HG02759 (cell line): ENCODE measurements at regions not wholly inside any gene's neighbourhood (a gene's known extent, or its start where the extent isn't known, plus 50 kb on each side); places are given as distances from the start of the nearest gene placed in this dataset.

Experiments used
- ATAC-seq: cut with Tn5 transposase; IDR thresholded peaks from one replicate; pipeline ENCODE4 v1.9.1; 2021; ENCODE audit warnings: mild to moderate bottlenecking, moderate library complexity; ENCODE audit not compliant: unreplicated experiment

GRCh38 chr2:204046145-204046544 is 109.6 kb downstream of the ICOS start:
- peak; percentile 77 for ATAC-seq

- peak; percentile 69 for ATAC-seq
Measured at GRCh38 chr2:204049635-204050034, 113.1 kb downstream of the ICOS start.

DNA sequence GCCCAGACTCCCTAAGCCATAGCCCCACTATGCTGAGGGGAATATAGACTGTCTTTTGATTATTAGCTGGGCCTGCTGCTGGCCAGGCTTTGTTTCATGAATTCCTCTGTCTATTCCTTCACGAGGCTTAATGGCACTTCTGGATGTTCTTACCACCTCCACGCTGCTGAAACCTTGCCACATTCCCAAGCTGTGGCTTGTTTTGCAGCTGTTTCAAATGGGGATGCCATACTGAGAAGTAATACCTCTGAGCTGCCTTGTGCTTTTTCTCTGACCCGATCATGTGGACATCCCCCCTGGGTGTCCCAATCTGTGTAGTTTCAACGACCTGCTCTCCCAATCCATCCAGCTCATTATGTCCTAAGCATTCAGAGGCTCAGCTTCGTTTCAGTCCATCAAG is 114.1 kb downstream of the ICOS start:
- ATAC-seq, result no peak

DNA sequence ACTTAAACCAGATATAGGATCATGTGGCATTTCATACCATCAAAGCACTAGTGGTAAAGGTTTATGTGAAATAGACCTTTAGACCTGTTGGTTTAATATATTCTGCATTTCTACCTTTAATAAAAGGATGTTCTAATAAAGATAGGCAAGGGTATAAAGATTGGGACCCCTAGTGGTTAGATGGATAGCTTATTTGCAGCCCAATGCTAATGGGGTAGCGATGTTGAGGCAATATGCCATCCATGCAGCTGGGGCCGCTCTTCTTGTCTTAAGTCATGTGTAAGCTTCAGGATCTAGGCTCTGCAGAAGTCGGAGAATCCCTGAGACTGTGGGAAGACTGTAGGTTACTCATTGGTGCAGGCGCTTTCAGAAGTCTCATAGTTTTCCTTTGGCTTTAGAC is 114.9 kb downstream of the ICOS start:
- no peak for ATAC-seq

DNA sequence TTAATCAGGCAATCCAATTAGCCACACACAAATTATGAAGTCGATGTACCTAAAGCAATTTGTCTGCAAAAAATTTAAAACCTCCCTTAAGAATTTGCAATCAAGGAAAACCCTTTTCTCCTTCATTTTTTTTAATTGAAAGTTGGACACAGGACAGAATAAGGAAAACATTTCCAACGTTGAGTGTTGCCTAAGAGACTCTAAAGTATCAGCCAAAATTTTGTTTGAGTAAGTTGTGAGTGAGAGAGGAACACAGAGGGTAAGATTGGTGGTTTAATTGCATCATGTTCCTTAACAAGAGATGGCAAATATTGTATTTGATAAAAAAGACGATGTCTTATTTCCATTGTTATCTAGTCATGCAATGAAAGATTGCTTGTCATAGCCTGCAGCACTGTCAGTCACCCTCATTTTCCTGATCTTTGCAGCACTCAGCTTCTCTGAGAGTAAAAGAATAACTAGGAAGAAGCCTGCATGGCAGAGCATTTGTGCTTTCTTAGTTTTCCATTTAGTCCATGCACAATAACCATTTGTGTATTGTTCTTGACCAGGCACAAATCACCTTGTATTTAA is 115.5 kb downstream of the ICOS start:
- ATAC-seq, result no peak

DNA sequence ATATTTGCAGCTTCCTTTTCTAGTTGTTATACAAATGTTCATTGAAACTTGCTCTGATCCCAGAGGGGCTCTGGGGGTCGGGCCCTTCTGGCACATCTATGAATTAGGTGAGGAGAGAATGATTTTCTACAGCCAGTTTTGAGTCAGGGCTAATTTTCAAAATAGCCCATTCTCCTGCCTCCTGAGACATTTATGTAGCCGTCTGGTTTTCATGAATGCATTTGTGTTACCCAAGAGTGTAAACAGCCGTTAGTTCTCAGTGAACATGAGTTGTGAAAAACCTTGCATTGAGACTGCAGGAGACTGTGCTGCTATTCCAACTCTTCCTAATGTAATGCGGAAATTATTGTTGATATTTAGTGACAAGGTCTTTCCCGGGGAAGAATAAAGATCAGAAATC is 122.5 kb downstream of the ICOS start:
- no peak for ATAC-seq

- ATAC-seq, result no peak
Measured at GRCh38 chr2:204060841-204061240, 124.3 kb downstream of the ICOS start.

DNA sequence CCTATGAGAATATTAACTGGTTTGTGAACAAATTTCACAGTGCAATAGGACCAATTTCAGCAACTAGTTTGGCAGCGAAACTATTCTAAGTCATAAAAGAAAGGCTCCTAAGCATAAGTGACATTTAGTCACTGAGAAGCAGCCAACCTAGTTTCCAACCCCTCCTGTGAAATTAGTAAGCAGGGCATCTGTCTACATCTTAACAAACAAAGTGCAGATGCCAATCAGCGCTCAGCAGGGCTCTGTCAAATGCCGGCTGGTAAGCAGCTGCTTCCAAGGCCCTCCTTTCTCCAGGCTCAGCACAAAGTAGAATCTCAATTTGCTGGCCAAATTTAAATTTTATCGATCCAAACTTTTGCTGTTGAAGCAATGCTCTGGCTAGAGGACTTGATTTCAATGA is 124.7 kb downstream of the ICOS start:
- no peak for ATAC-seq

- no peak for ATAC-seq
Measured at GRCh38 chr2:204064119-204064518, 127.6 kb downstream of the ICOS start.

- no peak for ATAC-seq
Measured at GRCh38 chr2:204065566-204065965, 129.0 kb downstream of the ICOS start.

GRCh38 chr2:204066051-204066450 is 129.5 kb downstream of the ICOS start:
- no peak for ATAC-seq

DNA sequence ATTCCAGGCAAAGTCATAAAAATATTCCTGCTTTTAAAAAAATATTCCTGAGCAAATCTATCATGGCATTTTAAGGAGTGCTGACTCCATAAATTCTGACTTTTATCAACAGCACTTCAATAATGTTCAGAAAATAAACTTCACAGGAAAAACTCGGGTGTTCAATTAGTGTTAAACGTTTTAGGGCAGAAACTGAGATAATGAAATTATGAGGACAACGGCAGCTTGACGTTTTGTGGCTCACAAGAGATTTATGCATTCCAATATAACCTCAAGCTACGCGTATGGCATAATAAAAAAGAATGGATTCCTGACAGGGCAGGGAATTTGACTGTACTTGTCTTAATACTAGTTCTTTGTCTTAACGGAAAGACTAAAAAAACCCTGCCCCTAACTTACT is 133.2 kb downstream of the ICOS start:
- ATAC-seq, result no peak

GRCh38 chr2:204072443-204073324 is 136.1 kb downstream of the ICOS start:
- no peak for ATAC-seq

- no peak for ATAC-seq
Measured at GRCh38 chr2:204074456-204074855, 137.9 kb downstream of the ICOS start.

- no peak for ATAC-seq
Measured at GRCh38 chr2:204078003-204078698, 141.6 kb downstream of the ICOS start.

DNA sequence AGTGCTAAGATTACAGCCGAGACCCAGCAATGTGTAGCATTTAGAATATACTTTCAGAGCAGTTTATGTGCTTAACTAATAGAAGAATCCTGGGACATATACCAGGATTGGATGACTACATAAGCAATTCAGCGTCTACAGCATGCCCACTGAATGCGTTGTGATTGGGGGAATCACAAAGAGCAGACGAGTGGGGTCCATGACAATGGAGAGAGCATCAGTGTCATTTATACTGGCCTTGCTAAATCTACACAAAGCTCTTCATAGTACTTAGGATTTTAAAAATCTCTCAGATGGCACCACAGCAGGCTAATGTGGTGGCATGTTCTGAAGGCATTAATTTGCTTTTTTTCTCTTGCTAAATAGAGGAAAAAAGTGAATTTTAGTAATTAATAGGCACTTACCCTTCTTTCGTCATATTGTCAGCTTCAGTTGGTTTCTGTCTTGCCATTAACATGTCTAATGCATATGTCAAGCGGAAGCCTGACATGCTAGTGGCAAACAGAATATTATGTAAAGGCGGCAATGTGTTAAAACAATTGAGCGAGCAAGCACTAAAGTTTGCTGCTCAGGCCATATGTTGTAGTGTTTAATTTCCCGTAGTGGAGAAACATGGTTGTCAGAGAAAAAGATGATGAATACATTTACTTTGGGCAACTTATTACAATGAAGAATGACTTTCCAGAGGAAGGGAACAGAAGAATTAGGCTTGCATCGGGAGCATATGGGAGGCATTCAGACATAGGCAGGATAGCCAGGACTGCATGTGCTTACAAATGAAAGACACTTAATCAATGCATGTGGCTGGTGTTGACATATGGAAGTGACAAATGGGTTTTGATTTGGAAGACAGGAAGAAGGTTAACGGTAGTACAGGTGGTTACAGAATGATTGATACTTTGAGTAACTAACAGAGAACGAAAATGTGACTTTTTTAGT is 145.2 kb downstream of the ICOS start:
- no peak for ATAC-seq

DNA sequence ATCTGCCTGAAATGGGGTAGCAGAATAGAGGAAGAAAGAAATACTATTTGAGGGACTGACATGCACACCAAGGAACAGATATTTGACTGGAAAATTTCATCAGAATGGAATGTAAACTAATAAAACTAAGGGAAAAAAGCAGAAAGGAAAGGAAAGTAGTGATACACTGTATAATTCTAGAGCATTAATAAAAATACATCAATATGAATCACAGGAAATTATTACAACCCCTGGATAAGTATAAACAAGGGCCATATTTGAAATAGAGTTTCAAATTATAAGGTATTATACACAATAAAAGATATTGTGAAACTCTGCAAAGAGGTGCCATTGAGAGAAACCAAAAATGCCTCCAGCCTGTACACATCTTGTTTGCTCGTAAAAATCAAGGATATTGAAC is 149.6 kb downstream of the ICOS start:
- ATAC-seq, result no peak

- ATAC-seq, result no peak
Measured at GRCh38 chr2:204089105-204089504, 152.5 kb downstream of the ICOS start.

DNA sequence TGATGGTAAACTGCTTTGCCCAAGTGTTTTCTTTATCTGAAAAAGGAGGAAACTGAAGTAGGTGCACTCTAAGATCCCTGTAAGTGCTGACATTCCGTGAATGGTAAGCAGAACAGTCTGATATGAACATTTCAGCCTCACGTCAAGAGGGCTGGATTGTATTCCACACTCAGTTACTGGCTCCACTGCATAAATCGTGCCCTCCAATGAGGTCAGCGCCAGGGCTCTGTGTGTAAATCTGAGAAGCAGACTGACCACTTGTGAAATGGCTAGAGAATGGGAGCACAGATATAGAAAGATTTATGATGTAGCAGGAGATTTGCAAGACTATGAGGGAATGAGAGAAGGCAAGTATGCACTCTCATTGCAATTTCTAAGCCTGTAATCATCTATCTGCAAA is 153.0 kb downstream of the ICOS start:
- no peak for ATAC-seq

DNA sequence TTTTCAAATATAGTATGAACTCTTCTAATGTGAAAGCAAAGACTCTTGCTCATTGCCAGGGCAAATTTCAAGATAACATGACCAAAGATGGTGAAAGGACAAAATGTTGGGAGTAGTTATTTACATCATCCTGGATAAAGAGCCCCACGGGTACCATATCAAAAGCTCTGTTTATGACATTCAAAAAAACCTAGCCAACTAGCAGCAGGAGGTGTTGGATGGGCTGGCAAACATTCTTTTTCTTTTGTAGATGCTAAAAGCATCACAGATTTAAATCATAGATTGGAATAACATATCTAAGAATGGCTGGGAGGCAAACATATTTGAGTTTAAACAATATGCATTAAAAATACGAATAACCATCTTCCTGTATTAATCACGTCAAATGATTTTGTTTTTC is 153.5 kb downstream of the ICOS start:
- ATAC-seq, result no peak

DNA sequence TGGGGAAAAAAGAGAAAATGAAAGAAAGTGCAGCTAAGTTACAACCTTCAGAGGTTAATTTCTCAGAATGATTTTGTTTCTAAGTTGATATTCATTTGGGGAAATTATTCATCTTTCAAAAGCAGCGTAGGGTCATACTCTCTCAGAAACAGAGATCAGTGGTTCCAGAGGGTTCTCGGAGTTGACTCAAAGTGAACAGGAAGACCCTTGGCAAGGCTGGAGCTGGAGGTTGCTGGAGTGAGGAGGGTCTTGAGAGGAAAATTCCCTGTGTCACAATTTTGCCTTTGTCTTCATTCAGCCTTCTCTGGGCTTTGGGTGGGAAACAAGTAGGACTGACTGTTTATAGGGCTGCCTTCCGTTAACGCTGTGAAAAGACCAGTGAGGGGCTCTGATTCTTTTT is 168.2 kb downstream of the ICOS start:
- no peak for ATAC-seq
